Neural progenitor cell (in vitro differentiated cells): ENCODE measurements at regions not wholly inside any gene's neighbourhood (a gene's known extent, or its start where the extent isn't known, plus 50 kb on each side); places are given as distances from the start of the nearest gene placed in this dataset.

Source experiments
- DNase-seq: peaks from one replicate; pipeline ENCODE4 v3.0.0-alpha.2; 2016; ENCODE audit warnings: low spot score
- H2AFZ ChIP-seq: fragments of 200-600 bp; sonication (generic); replicated peaks from 2 replicates; pipeline ENCODE4 v1.6.1; 2016; ENCODE audit warnings: antibody characterized with exemption
- H3F3A ChIP-seq: fragments of 200-600 bp; sonication (generic); 2 replicates; pipeline ENCODE4 v1.6.1; 2016; ENCODE audit warnings: antibody characterized with exemption, low read depth
- H3K27ac ChIP-seq: fragments of 200-600 bp; sonication (generic); 2 replicates; pipeline ENCODE4 v1.5.1; 2016; ENCODE audit warnings: mild to moderate bottlenecking
- H3K27me3 ChIP-seq: fragments of 200-600 bp; sonication (generic); 2 replicates; pipeline ENCODE4 v1.6.1; 2016; ENCODE audit warnings: mild to moderate bottlenecking, moderate library complexity
- H3K36me3 ChIP-seq: fragments of 200-600 bp; sonication (generic); 2 replicates; pipeline ENCODE4 v1.5.1; 2016
- H3K4me1 ChIP-seq: fragments of 200-600 bp; sonication (generic); 2 replicates; pipeline ENCODE4 v1.6.1; 2016; ENCODE audit warnings: mixed run types
- H3K4me2 ChIP-seq: fragments of 200-600 bp; sonication (generic); 2 replicates; pipeline ENCODE4 v1.6.1; 2016
- H3K4me3 ChIP-seq: fragments of 200-600 bp; sonication (generic); 2 replicates; pipeline ENCODE4 v1.5.1; 2016
- H3K79me2 ChIP-seq: fragments of 200-600 bp; sonication (generic); 2 replicates; pipeline ENCODE4 v1.6.1; 2016; ENCODE audit warnings: low read depth
- H3K9ac ChIP-seq: fragments of 200-600 bp; sonication (generic); 2 replicates; pipeline ENCODE4 v1.6.1; 2016
- H3K9me3 ChIP-seq: fragments of 200-600 bp; sonication (generic); 2 replicates; pipeline ENCODE4 v1.5.1; 2016; ENCODE audit warnings: low read depth
- H4K20me1 ChIP-seq: fragments of 200-600 bp; sonication (generic); 2 replicates; pipeline ENCODE4 v1.6.1; 2016; ENCODE audit warnings: low read depth
- H3K27ac Mint-ChIP-seq: 3 replicates; pipeline ENCODE4 v1.8.0; 2021; ENCODE audit warnings: mixed read lengths
- H3K27me3 Mint-ChIP-seq: 2 replicates; pipeline ENCODE4 v1.8.0; 2022; ENCODE audit warnings: low read depth, mild to moderate bottlenecking, inconsistent platforms, moderate library complexity, mixed read lengths; ENCODE audit not compliant: insufficient read depth
- H3K36me3 Mint-ChIP-seq: 3 replicates; pipeline ENCODE4 v1.8.0; 2021; ENCODE audit warnings: mixed read lengths
- H3K4me1 Mint-ChIP-seq: 3 replicates; pipeline ENCODE4 v1.8.0; 2021; ENCODE audit warnings: mixed read lengths
- H3K4me3 Mint-ChIP-seq: 3 replicates; pipeline ENCODE4 v1.8.0; 2021; ENCODE audit warnings: mild to moderate bottlenecking, moderate library complexity, mixed read lengths
- H3K9me3 Mint-ChIP-seq: 3 replicates; pipeline ENCODE4 v1.8.0; 2020; ENCODE audit warnings: mixed read lengths
- CTCF ChIP-seq: fragments of 200-600 bp; sonication (generic); IDR thresholded peaks from 2 replicates; pipeline ENCODE4 v1.5.1; 2017; ENCODE audit warnings: antibody characterized with exemption, mild to moderate bottlenecking
- EZH2 ChIP-seq: fragments of 200-600 bp; sonication (generic); IDR thresholded peaks from 2 replicates; pipeline ENCODE4 v1.6.1; 2017; ENCODE audit warnings: antibody characterized with exemption, mild to moderate bottlenecking, moderate library complexity
- EZH2phosphoT487 ChIP-seq: fragments of 200-600 bp; sonication (generic); IDR thresholded peaks from 2 replicates; pipeline ENCODE4 v1.6.1; 2017; ENCODE audit warnings: antibody characterized with exemption

- no peak overlapping the region for H3K9ac ChIP-seq
- H3F3A ChIP-seq = no peaks in the 10 kb centered on the region
- H3K36me3 ChIP-seq = no peaks in the 10 kb centered on the region
- TF ChIP-seq CTCF (no peak), EZH2 (no peak), EZH2phosphoT487 (no peak)
- H3K27me3 ChIP-seq = no peaks in the 10 kb centered on the region
- H3K4me2 ChIP-seq = no peak overlapping the region
- H3K9me3 Mint-ChIP-seq = peaks cover 2% of the 10 kb centered on the region
- H3K4me1 Mint-ChIP-seq = peaks cover 17% of the 10 kb centered on the region
- peaks cover 3% of the 10 kb centered on the region for H3K27me3 Mint-ChIP-seq
- H3K4me3 ChIP-seq = no peak overlapping the region
- no peaks in the 10 kb centered on the region for H3K79me2 ChIP-seq
- no peak overlapping the region for H3K27ac Mint-ChIP-seq
- no peak overlapping the region for H3K4me3 Mint-ChIP-seq
- H3K36me3 Mint-ChIP-seq = no peaks in the 10 kb centered on the region
- no peak overlapping the region for H2AFZ ChIP-seq
- H3K4me1 ChIP-seq = peaks cover 3% of the 10 kb centered on the region
- H3K9me3 ChIP-seq = no peaks in the 10 kb centered on the region
- no peaks in the 10 kb centered on the region for H4K20me1 ChIP-seq
- no peak for DNase-seq
- H3K27ac ChIP-seq = no peak overlapping the region
These were observed 224.2 kb upstream of the TBL1XR1 start for GRCh38 chr3:177421481-177421785.

GRCh38 chr3:177424521-177424920 is 227.2 kb upstream of the TBL1XR1 start:
- no peak overlapping the region for H3K4me3 Mint-ChIP-seq
- no peak for DNase-seq
- no peak for TF ChIP-seq EZH2
- TF ChIP-seq CTCF = no peak
- no peak for TF ChIP-seq EZH2phosphoT487
- no peaks in the 10 kb centered on the region for H3K36me3 Mint-ChIP-seq
- Histone ChIP-seq H3K4me3 (no peak overlapping the region), H3K9me3 (no peaks in the 10 kb centered on the region), H3K27me3 (no peaks in the 10 kb centered on the region), H3K4me2 (no peak overlapping the region), H3K27ac (no peak overlapping the region), H3K4me1 (peaks cover 11% of the 10 kb centered on the region), H3F3A (no peaks in the 10 kb centered on the region), H4K20me1 (no peaks in the 10 kb centered on the region), H3K36me3 (no peaks in the 10 kb centered on the region), H3K79me2 (no peaks in the 10 kb centered on the region), H3K9ac (no peak overlapping the region), H2AFZ (no peak overlapping the region)
- peaks cover 28% of the 10 kb centered on the region for H3K4me1 Mint-ChIP-seq
- no peak overlapping the region for H3K27ac Mint-ChIP-seq
- H3K9me3 Mint-ChIP-seq = peaks cover 2% of the 10 kb centered on the region
- H3K27me3 Mint-ChIP-seq = peaks cover 3% of the 10 kb centered on the region

- Histone ChIP-seq H3F3A (no peaks in the 10 kb centered on the region), H3K9ac (no peak overlapping the region), H3K36me3 (no peaks in the 10 kb centered on the region), H3K4me1 (peaks cover 16% of the 10 kb centered on the region), H3K9me3 (no peaks in the 10 kb centered on the region), H3K4me2 (no peak overlapping the region), H3K79me2 (no peaks in the 10 kb centered on the region), H4K20me1 (no peaks in the 10 kb centered on the region), H3K4me3 (no peak overlapping the region), H2AFZ (no peak overlapping the region), H3K27ac (no peak overlapping the region), H3K27me3 (no peaks in the 10 kb centered on the region)
- H3K36me3 Mint-ChIP-seq = no peaks in the 10 kb centered on the region
- H3K27me3 Mint-ChIP-seq = peaks cover 3% of the 10 kb centered on the region
- H3K4me1 Mint-ChIP-seq = peaks cover 29% of the 10 kb centered on the region
- no peak overlapping the region for H3K27ac Mint-ChIP-seq
- TF ChIP-seq CTCF (no peak), EZH2 (no peak), EZH2phosphoT487 (no peak)
- H3K9me3 Mint-ChIP-seq = peaks cover 2% of the 10 kb centered on the region
- no peak for DNase-seq
- no peak overlapping the region for H3K4me3 Mint-ChIP-seq
These were observed 227.8 kb upstream of the TBL1XR1 start for GRCh38 chr3:177425042-177425441.
